LHCN-M2 (cell line): ENCODE measurements at regions not wholly inside any gene's neighbourhood (a gene's known extent, or its start where the extent isn't known, plus 50 kb on each side); places are given as distances from the start of the nearest gene placed in this dataset.
"Not testable (repeated sequence)": the region's sequence is repeated elsewhere in the genome, so short reads cannot be mapped to it uniquely, and the experiment has no call there.

Source experiments
- DNase-seq: peaks from one replicate; pipeline ENCODE4 v3.0.0-alpha.2; 2012; ENCODE audit warnings: low read depth

- peak; percentile 13 for DNase-seq
Observed at GRCh38 chr6:48541649-48542048, 430.7 kb upstream of the PTCHD4 start.

GRCh38 chr6:48535582-48536009 is 424.6 kb upstream of the PTCHD4 start:
- peak; percentile 83 for DNase-seq

GRCh38 chr6:48530978-48531377 is 420.0 kb upstream of the PTCHD4 start:
- not testable (repeated sequence) for DNase-seq

GRCh38 chr6:48525849-48526248 is 414.9 kb upstream of the PTCHD4 start:
- DNase-seq: no peak

GRCh38 chr6:48520951-48521350 is 410.0 kb upstream of the PTCHD4 start:
- DNase-seq: no peak

- no peak for DNase-seq
Observed at GRCh38 chr6:48512390-48512789, 401.4 kb upstream of the PTCHD4 start.

- no peak for DNase-seq
Observed at GRCh38 chr6:48511378-48511777, 400.4 kb upstream of the PTCHD4 start.

- DNase-seq: no peak
Observed at GRCh38 chr6:48505621-48506020, 394.6 kb upstream of the PTCHD4 start.

GRCh38 chr6:48493432-48493831 is 382.4 kb upstream of the PTCHD4 start:
- DNase-seq: not testable (repeated sequence)

- no peak for DNase-seq
Observed at GRCh38 chr6:48490658-48491057, 379.7 kb upstream of the PTCHD4 start.

- peak; percentile 55 for DNase-seq
Observed at GRCh38 chr6:48486876-48487275, 375.9 kb upstream of the PTCHD4 start.

GRCh38 chr6:48486373-48486772 is 375.4 kb upstream of the PTCHD4 start:
- DNase-seq: no peak

- DNase-seq: peak; percentile 45
Observed at GRCh38 chr6:48476257-48476656, 365.3 kb upstream of the PTCHD4 start.

- DNase-seq: no peak
Observed at GRCh38 chr6:48475275-48475674, 364.3 kb upstream of the PTCHD4 start.

- peak; percentile 4 for DNase-seq
Observed at GRCh38 chr6:48474830-48475229, 363.8 kb upstream of the PTCHD4 start.

GRCh38 chr6:48474136-48474535 is 363.1 kb upstream of the PTCHD4 start:
- DNase-seq: no peak

- DNase-seq: no peak
Observed at GRCh38 chr6:48472535-48472934, 361.5 kb upstream of the PTCHD4 start.

GRCh38 chr6:48472091-48472490 is 361.1 kb upstream of the PTCHD4 start:
- no peak for DNase-seq

- DNase-seq: no peak
Observed at GRCh38 chr6:48471326-48471725, 360.3 kb upstream of the PTCHD4 start.

GRCh38 chr6:48449002-48449401 is 338.0 kb upstream of the PTCHD4 start:
- peak; percentile 27 for DNase-seq

GRCh38 chr6:48447251-48447650 is 336.3 kb upstream of the PTCHD4 start:
- DNase-seq: no peak

- peak; percentile 5 for DNase-seq
Observed at GRCh38 chr6:48429610-48430009, 318.6 kb upstream of the PTCHD4 start.

- peak; percentile 2 for DNase-seq
Observed at GRCh38 chr6:48429021-48429420, 318.0 kb upstream of the PTCHD4 start.

GRCh38 chr6:48426636-48427035 is 315.6 kb upstream of the PTCHD4 start:
- DNase-seq: peak; percentile 96
